H9 (cell line): ENCODE measurements at regions not wholly inside any gene's neighbourhood (a gene's known extent, or its start where the extent isn't known, plus 50 kb on each side); places are given as distances from the start of the nearest gene placed in this dataset.

Source experiments
- DNase-seq: peaks from one replicate; pipeline ENCODE4 v3.0.0-alpha.2; 2017
- H2AFZ ChIP-seq: one replicate; pipeline ENCODE4 v1.6.1; 2013; ENCODE audit warnings: mild to moderate bottlenecking, low read length, control low read depth, moderate library complexity
- H2AK5ac ChIP-seq: 2 replicates; pipeline ENCODE4 v1.6.1; 2013; ENCODE audit warnings: low read length, control low read depth, mixed read lengths; ENCODE audit not compliant: insufficient read length
- H2BK120ac ChIP-seq: one replicate; pipeline ENCODE4 v1.6.1; 2013; ENCODE audit warnings: low read depth, mild to moderate bottlenecking, low read length, control low read depth, inconsistent platforms; ENCODE audit not compliant: poor library complexity, severe bottlenecking
- H2BK12ac ChIP-seq: 2 replicates; pipeline ENCODE4 v1.6.1; 2013; ENCODE audit warnings: low read length, control low read depth, mixed read lengths, low read depth; ENCODE audit not compliant: insufficient read length
- H2BK15ac ChIP-seq: 2 replicates; pipeline ENCODE4 v1.6.1; 2013; ENCODE audit warnings: low read depth, low read length, control low read depth
- H2BK20ac ChIP-seq: one replicate; pipeline ENCODE4 v1.6.1; 2013; ENCODE audit warnings: low read depth, mild to moderate bottlenecking, low read length, control low read depth, inconsistent platforms; ENCODE audit not compliant: poor library complexity, severe bottlenecking
- H2BK5ac ChIP-seq: 2 replicates; pipeline ENCODE4 v1.6.1; 2013; ENCODE audit warnings: low read length, control low read depth, mixed read lengths; ENCODE audit not compliant: insufficient read length
- H3K14ac ChIP-seq: 2 replicates; pipeline ENCODE4 v1.6.1; 2013; ENCODE audit warnings: low read length, control low read depth; ENCODE audit not compliant: insufficient read depth
- H3K18ac ChIP-seq: 2 replicates; pipeline ENCODE4 v1.6.1; 2013; ENCODE audit warnings: low read depth, mild to moderate bottlenecking, mixed read lengths, low read length, control low read depth; ENCODE audit not compliant: insufficient read length
- H3K23ac ChIP-seq: 2 replicates; pipeline ENCODE4 v1.6.1; 2013; ENCODE audit warnings: low read length, control low read depth, mixed read lengths, low read depth; ENCODE audit not compliant: insufficient read length
- H3K23me2 ChIP-seq: 2 replicates; pipeline ENCODE4 v1.6.1; 2013; ENCODE audit warnings: low read depth, mild to moderate bottlenecking, mixed read lengths, low read length, control low read depth; ENCODE audit not compliant: insufficient read length, poor library complexity, severe bottlenecking
- H3K27ac ChIP-seq: 2 replicates; pipeline ENCODE4 v1.5.1; 2013; ENCODE audit warnings: low read length, control low read depth, mixed read lengths, low read depth; ENCODE audit not compliant: insufficient read length
- H3K27me3 ChIP-seq: 2 replicates; pipeline ENCODE4 v1.6.1; 2013; ENCODE audit warnings: low read length, control low read depth, inconsistent platforms; ENCODE audit not compliant: insufficient read depth
- H3K4ac ChIP-seq: 2 replicates; pipeline ENCODE4 v1.6.1; 2013; ENCODE audit warnings: low read depth, mild to moderate bottlenecking, control low read depth, inconsistent platforms, low read length, moderate library complexity
- H3K4me1 ChIP-seq: 2 replicates; pipeline ENCODE4 v1.6.1; 2013; ENCODE audit warnings: low read length, control low read depth, inconsistent platforms; ENCODE audit not compliant: insufficient read depth
- H3K4me2 ChIP-seq: 2 replicates; pipeline ENCODE4 v1.6.1; 2013; ENCODE audit warnings: low read length, control low read depth, mixed read lengths; ENCODE audit not compliant: insufficient read length, insufficient read depth
- H3K56ac ChIP-seq: 2 replicates; pipeline ENCODE4 v1.6.1; 2013; ENCODE audit warnings: low read depth, mild to moderate bottlenecking, mixed read lengths, low read length, control low read depth; ENCODE audit not compliant: insufficient read length
- H3K79me1 ChIP-seq: 2 replicates; pipeline ENCODE4 v1.6.1; 2013; ENCODE audit warnings: low read depth, mild to moderate bottlenecking, moderate library complexity, low read length, control low read depth, inconsistent platforms; ENCODE audit not compliant: insufficient read depth, poor library complexity, severe bottlenecking
- H3K79me2 ChIP-seq: 2 replicates; pipeline ENCODE4 v1.6.1; 2013; ENCODE audit warnings: low read length, control low read depth, inconsistent platforms; ENCODE audit not compliant: insufficient read depth
- H3K9ac ChIP-seq: 2 replicates; pipeline ENCODE4 v1.6.1; 2013; ENCODE audit warnings: low read length, control low read depth, mixed read lengths; ENCODE audit not compliant: insufficient read length; ENCODE audit errors: extremely low read depth
- H3K9me3 ChIP-seq: one replicate; pipeline ENCODE4 v1.6.1; 2013; ENCODE audit warnings: low read depth, low read length, inconsistent platforms; ENCODE audit not compliant: control insufficient read depth
- H3T11ph ChIP-seq: one replicate; pipeline ENCODE4 v1.6.1; 2013; ENCODE audit warnings: mild to moderate bottlenecking, low read length, control low read depth, inconsistent platforms
- H4K20me1 ChIP-seq: one replicate; pipeline ENCODE4 v1.6.1; 2013; ENCODE audit not compliant: control insufficient read depth, insufficient read length, insufficient read depth
- H4K5ac ChIP-seq: 2 replicates; pipeline ENCODE4 v1.6.1; 2013; ENCODE audit warnings: low read depth, mild to moderate bottlenecking, mixed read lengths, low read length, control low read depth; ENCODE audit not compliant: insufficient read length
- H4K8ac ChIP-seq: replicated peaks from 2 replicates; pipeline ENCODE4 v1.6.1; 2013; ENCODE audit warnings: low read length, control low read depth, mixed read lengths, low read depth; ENCODE audit not compliant: insufficient read length
- H4K91ac ChIP-seq: 2 replicates; pipeline ENCODE4 v1.6.1; 2013; ENCODE audit warnings: low read depth, mild to moderate bottlenecking, moderate library complexity, mixed read lengths, low read length, control low read depth; ENCODE audit not compliant: insufficient read length
- H3K27ac Mint-ChIP-seq, 3 experiments: 2 replicates in 2 of 3; 3 replicates in 1 of 3; pipeline ENCODE4 v1.8.0; 2020 to 2021; ENCODE audit warnings: mixed read lengths in 3 of 3, mild to moderate bottlenecking in 1 of 3, moderate library complexity in 1 of 3
- H3K27me3 Mint-ChIP-seq: 2 replicates; pipeline ENCODE4 v1.8.0; 2021; ENCODE audit warnings: low read depth, mild to moderate bottlenecking, moderate library complexity, mixed read lengths
- H3K36me3 Mint-ChIP-seq, 3 experiments: 2 replicates in 2 of 3; 3 replicates in 1 of 3; pipeline ENCODE4 v1.8.0; 2020 to 2021; ENCODE audit warnings: low read depth in 3 of 3, mixed read lengths in 3 of 3; ENCODE audit not compliant: insufficient read depth in 1 of 3
- H3K4me1 Mint-ChIP-seq, 2 experiments: 2 replicates each; pipeline ENCODE4 v1.8.0; 2020; ENCODE audit warnings: mixed read lengths in 2 of 2
- H3K4me3 Mint-ChIP-seq, 2 experiments: 2 replicates in 1 of 2; 3 replicates in 1 of 2; pipeline ENCODE4 v1.8.0; 2020 to 2021; ENCODE audit warnings: mild to moderate bottlenecking in 2 of 2, mixed read lengths in 2 of 2, moderate library complexity in 1 of 2
- H3K9me3 Mint-ChIP-seq, 2 experiments: 2 replicates in 1 of 2; 3 replicates in 1 of 2; pipeline ENCODE4 v1.8.0; 2020; ENCODE audit warnings: mild to moderate bottlenecking in 2 of 2, mixed read lengths in 2 of 2, moderate library complexity in 1 of 2
- TF ChIP-seq, protein P1 (sequence below): fragments of 200-600 bp; sonication (generic); conservative IDR thresholded peaks from 3 replicates; pipeline ENCODE4 v1.8.0; 2021; ENCODE audit warnings: antibody characterized with exemption, mild to moderate bottlenecking

DNA sequence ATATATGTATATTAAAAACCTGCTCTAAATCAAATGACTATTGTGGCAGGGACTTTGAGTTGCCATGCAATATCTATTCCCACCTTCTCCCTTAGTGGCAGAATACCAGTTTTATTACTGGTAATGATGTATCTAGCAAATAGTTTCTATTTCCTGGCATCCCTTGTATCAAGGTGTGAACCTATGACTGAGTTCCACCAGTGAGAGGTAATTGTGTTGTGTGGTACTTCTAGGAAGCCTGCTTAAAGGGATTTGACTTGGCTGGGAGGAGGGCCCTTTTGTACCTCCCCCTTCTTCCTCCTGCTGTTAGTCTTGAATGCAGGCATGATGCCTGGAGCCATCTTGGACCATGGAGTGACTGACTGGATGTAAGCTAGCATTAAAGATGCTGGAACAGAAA is 65.4 kb upstream of the DYNLT3 start:
- Histone ChIP-seq H3K23ac (no peak overlapping the region), H3K79me1 (no peaks in the 10 kb centered on the region), H4K91ac (no peak overlapping the region), H2BK20ac (no peak overlapping the region), H3K4ac (no peak overlapping the region), H3K9ac (no peak overlapping the region), H3K56ac (no peak overlapping the region), H3K4me1 (no peaks in the 10 kb centered on the region), H3T11ph (no peak overlapping the region), H2BK12ac (no peak overlapping the region), H2BK15ac (no peak overlapping the region), H3K23me2 (no peaks in the 10 kb centered on the region), H2BK5ac (no peak overlapping the region), H3K18ac (no peak overlapping the region), H4K5ac (no peak overlapping the region), H2AK5ac (no peak overlapping the region), H4K20me1 (no peaks in the 10 kb centered on the region), H2AFZ (no peak overlapping the region), H3K27ac (no peak overlapping the region), H3K79me2 (no peaks in the 10 kb centered on the region), H2BK120ac (no peak overlapping the region), H3K4me2 (no peak overlapping the region), H4K8ac (no peak overlapping the region), H3K14ac (no peak overlapping the region), H3K27me3 (no peaks in the 10 kb centered on the region), H3K9me3 (no peaks in the 10 kb centered on the region)
- H3K9me3 Mint-ChIP-seq = peaks cover 51 to 54% of the 10 kb centered on the region in 2 experiments
- H3K4me3 Mint-ChIP-seq = no peak overlapping the region
- DNase-seq = no peak
- H3K36me3 Mint-ChIP-seq = peaks cover 0 to 2% (median 1%) of the 10 kb centered on the region in 3 experiments; a peak in 2 of 7 replicates
- peaks cover 3% of the 10 kb centered on the region; the same call in 1 of the 2 replicates for H3K27me3 Mint-ChIP-seq
- TF ChIP-seq, protein P1, sequence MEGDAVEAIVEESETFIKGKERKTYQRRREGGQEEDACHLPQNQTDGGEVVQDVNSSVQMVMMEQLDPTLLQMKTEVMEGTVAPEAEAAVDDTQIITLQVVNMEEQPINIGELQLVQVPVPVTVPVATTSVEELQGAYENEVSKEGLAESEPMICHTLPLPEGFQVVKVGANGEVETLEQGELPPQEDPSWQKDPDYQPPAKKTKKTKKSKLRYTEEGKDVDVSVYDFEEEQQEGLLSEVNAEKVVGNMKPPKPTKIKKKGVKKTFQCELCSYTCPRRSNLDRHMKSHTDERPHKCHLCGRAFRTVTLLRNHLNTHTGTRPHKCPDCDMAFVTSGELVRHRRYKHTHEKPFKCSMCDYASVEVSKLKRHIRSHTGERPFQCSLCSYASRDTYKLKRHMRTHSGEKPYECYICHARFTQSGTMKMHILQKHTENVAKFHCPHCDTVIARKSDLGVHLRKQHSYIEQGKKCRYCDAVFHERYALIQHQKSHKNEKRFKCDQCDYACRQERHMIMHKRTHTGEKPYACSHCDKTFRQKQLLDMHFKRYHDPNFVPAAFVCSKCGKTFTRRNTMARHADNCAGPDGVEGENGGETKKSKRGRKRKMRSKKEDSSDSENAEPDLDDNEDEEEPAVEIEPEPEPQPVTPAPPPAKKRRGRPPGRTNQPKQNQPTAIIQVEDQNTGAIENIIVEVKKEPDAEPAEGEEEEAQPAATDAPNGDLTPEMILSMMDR = no peak
- H3K4me1 Mint-ChIP-seq = no peaks in the 10 kb centered on the region
- H3K27ac Mint-ChIP-seq = no peak overlapping the region
